Endothelial cell of umbilical vein (primary cell): ENCODE measurements at regions not wholly inside any gene's neighbourhood (a gene's known extent, or its start where the extent isn't known, plus 50 kb on each side); places are given as distances from the start of the nearest gene placed in this dataset.

ENCODE experiments used
- BruUV-seq: library from RNA; stranded (reverse); fragments of 400-500 nt; replicated peaks from 2 replicates; lab custom pipeline; 2021; lab: Mats Ljungman, UMichigan
- CTCF ChIA-PET: fragments of 300-600, 350-600 bp; sonication (Branson Sonifier 250); formaldehyde crosslinking; loops from one replicate; lab custom pipeline; 2021; ENCODE audit warnings: antibody characterized with exemption, inconsistent platforms; lab: Charles Lee
- POLR2A ChIA-PET: fragments of 300-600, 350-600 bp; sonication (Branson Sonifier 250); formaldehyde crosslinking; loops from one replicate; lab custom pipeline; 2021; ENCODE audit warnings: antibody characterized with exemption, inconsistent platforms; lab: Charles Lee
- DNase-seq: peaks from one replicate; pipeline ENCODE4 v3.0.0-alpha.2; 2011; ENCODE audit warnings: low read depth, low spot score
- FAIRE-seq: peaks from 2 replicates; lab custom pipeline; 2011; peaks lifted over from hg19 to GRCh38; lab: Jason Lieb, UNC
- H2AFZ ChIP-seq: 2 replicates; pipeline ENCODE4 v1.6.0; 2012; ENCODE audit warnings: low read depth, low read length, control low read depth, inconsistent platforms
- H3K27ac ChIP-seq: 2 replicates; pipeline ENCODE4 v1.5.1; 2011; ENCODE audit warnings: low read depth, mild to moderate bottlenecking, control low read depth, low read length, moderate library complexity; ENCODE audit not compliant: insufficient read depth
- H3K27me3 ChIP-seq, 2 experiments: 2 replicates each; pipeline versions ENCODE4 v1.6.0 to v1.6.1; 2011; ENCODE audit warnings: low read length in 2 of 2, mixed read lengths in 1 of 2; ENCODE audit not compliant: control insufficient read depth in 2 of 2, insufficient read depth in 2 of 2
- H3K36me3 ChIP-seq, 2 experiments: 2 replicates in 1 of 2; 3 replicates in 1 of 2; pipeline ENCODE4 v1.5.1; 2011; ENCODE audit warnings: low read length in 2 of 2, mild to moderate bottlenecking in 1 of 2, moderate library complexity in 1 of 2; ENCODE audit not compliant: control insufficient read depth in 2 of 2, insufficient read depth in 2 of 2; ENCODE audit errors: extremely low read depth in 1 of 2
- H3K4me1 ChIP-seq: 3 replicates; pipeline ENCODE4 v1.5.1; 2011; ENCODE audit warnings: mild to moderate bottlenecking, low read length; ENCODE audit not compliant: control insufficient read depth, insufficient read depth; ENCODE audit errors: extremely low read depth
- H3K4me2 ChIP-seq: 2 replicates; pipeline ENCODE4 v1.6.1; 2011; ENCODE audit warnings: low read length, control low read depth, mixed read lengths; ENCODE audit not compliant: insufficient read depth
- H3K4me3 ChIP-seq, 3 experiments: fragments of 200-600 bp in 1 of 3; sonication (generic), shearing (Covaris generic) in 1 of 3; replicated peaks in 1 of 3; 2 replicates each; pipeline ENCODE4 v1.5.1; 2011 to 2016; ENCODE audit warnings: control low read depth in 3 of 3, low read length in 3 of 3, mild to moderate bottlenecking in 2 of 3, inconsistent platforms in 1 of 3, low read depth in 1 of 3, moderate library complexity in 1 of 3; ENCODE audit not compliant: insufficient read depth in 1 of 3
- H3K79me2 ChIP-seq: 2 replicates; pipeline ENCODE4 v1.6.0; 2012; ENCODE audit warnings: low read length, inconsistent platforms; ENCODE audit not compliant: control insufficient read depth, insufficient read depth
- H3K9ac ChIP-seq: replicated peaks from 2 replicates; pipeline ENCODE3; 2011; ENCODE audit warnings: low read length, control low read depth; ENCODE audit not compliant: insufficient read depth; ENCODE audit errors: extremely low read depth
- H3K9me1 ChIP-seq: replicated peaks from 3 replicates; pipeline ENCODE4 v1.6.0; 2011; ENCODE audit warnings: mild to moderate bottlenecking, low read length; ENCODE audit not compliant: control insufficient read depth, insufficient read depth; ENCODE audit errors: extremely low read depth
- H3K9me3 ChIP-seq: replicated peaks from 2 replicates; pipeline ENCODE4 v1.5.1; 2012; ENCODE audit warnings: low read length, inconsistent platforms; ENCODE audit not compliant: control insufficient read depth, insufficient read depth
- H4K20me1 ChIP-seq: replicated peaks from 2 replicates; pipeline ENCODE3; 2011; ENCODE audit warnings: mild to moderate bottlenecking, low read length; ENCODE audit not compliant: control insufficient read depth, insufficient read depth; ENCODE audit errors: extremely low read depth
- CTCF ChIP-seq, 2 donors: IDR thresholded peaks; 1 replicate in 1 of 2; 2 replicates in 1 of 2; pipeline ENCODE4 v1.5.1; 2011; ENCODE audit warnings: low read length in 2 of 2, mild to moderate bottlenecking in 2 of 2, moderate library complexity in 2 of 2, control low read depth in 1 of 2, inconsistent platforms in 1 of 2, low read depth in 1 of 2; ENCODE audit not compliant: insufficient read depth in 1 of 2; ENCODE audit errors: extremely low read depth in 1 of 2
- EZH2 ChIP-seq: IDR thresholded peaks from 2 replicates; pipeline ENCODE4 v1.6.1; 2012; ENCODE audit warnings: borderline replicate concordance, low read depth, mild to moderate bottlenecking, moderate library complexity, low read length, inconsistent platforms; ENCODE audit not compliant: severe bottlenecking
- FOS ChIP-seq: IDR thresholded peaks from 2 replicates; pipeline ENCODE4 v1.6.1; 2011; ENCODE audit warnings: mild to moderate bottlenecking, low read length, moderate library complexity, borderline replicate concordance; ENCODE audit not compliant: insufficient read depth
- GATA2 ChIP-seq: IDR thresholded peaks from 2 replicates; pipeline ENCODE4 v1.7.0; 2011; ENCODE audit warnings: low read depth, mild to moderate bottlenecking, moderate library complexity, mixed read lengths, low read length; ENCODE audit not compliant: insufficient read length, insufficient read depth
- JUN ChIP-seq: IDR thresholded peaks from 2 replicates; pipeline ENCODE4 v1.6.1; 2011; ENCODE audit warnings: borderline replicate concordance, low read depth; ENCODE audit not compliant: insufficient read length, insufficient read depth
- MAX ChIP-seq: IDR thresholded peaks from 2 replicates; pipeline ENCODE4 v1.6.1; 2011; ENCODE audit not compliant: insufficient read depth, insufficient read length
- MYC ChIP-seq: IDR thresholded peaks from one replicate; pipeline ENCODE4 v1.6.1; 2011; ENCODE audit warnings: mild to moderate bottlenecking, low read depth, low read length
- POLR2A ChIP-seq: IDR thresholded peaks from 2 replicates; pipeline ENCODE4 v1.6.1; 2012; ENCODE audit warnings: low read depth, mild to moderate bottlenecking, control low read depth, low read length
- POLR2AphosphoS5 ChIP-seq: IDR thresholded peaks from 2 replicates; pipeline ENCODE4 v1.6.1; 2012; ENCODE audit warnings: low read depth, mild to moderate bottlenecking, control low read depth, low read length, moderate library complexity; ENCODE audit not compliant: insufficient read depth
- dilution Hi-C: fragments of 300-500 bp; cut with MboI; formaldehyde crosslinking; loops from one replicate; pipeline ENCODE4 v1.15.0; 2019; ENCODE audit warnings: low sequenced_read_pairs; ENCODE audit not compliant: extremely low pct_ligation_motif_present
- intact Hi-C: fragments of 100-400 bp; cut with micrococcal nuclease; formaldehyde crosslinking; loops from one replicate; pipeline ENCODE4 v1.10.0; 2022

- no peak for TF ChIP-seq GATA2
- TF ChIP-seq JUN = no peak
- no peak for TF ChIP-seq MAX
- TF ChIP-seq MYC = no peak
- no peak for TF ChIP-seq POLR2AphosphoS5
- no peak for TF ChIP-seq EZH2
- TF ChIP-seq FOS = no peak
- no peak for TF ChIP-seq POLR2A
- TF ChIP-seq CTCF (IDR thresholded peaks at IDR 0.05; ENCODE audit: extremely low read depth in 1 of 2, insufficient read depth in 1 of 2, low read depth in 1 of 2, low read length in 2 of 2) = no peak
- POLR2A ChIA-PET = no interaction called here
- intact Hi-C loops (no loop called here), dilution Hi-C loops (no loop called here)
- no peaks in the 10 kb centered on the region for H3K27me3 ChIP-seq
- CTCF ChIA-PET = no interaction called here
- H3K79me2 ChIP-seq = no peaks in the 10 kb centered on the region
- H3K4me3 ChIP-seq = no peak overlapping the region
- H3K9me3 ChIP-seq = no peaks in the 10 kb centered on the region
- H3K9ac ChIP-seq = no peak overlapping the region
- H4K20me1 ChIP-seq = no peaks in the 10 kb centered on the region
- H3K36me3 ChIP-seq = no peaks in the 10 kb centered on the region
- BruUV-seq = no TSS peak
- no peak for DNase-seq
- no peaks in the 10 kb centered on the region for H3K9me1 ChIP-seq
- no peaks in the 10 kb centered on the region for H3K4me1 ChIP-seq
- no peak overlapping the region for H3K27ac ChIP-seq
- FAIRE-seq = no peak
- H2AFZ ChIP-seq = no peak overlapping the region
- no peak overlapping the region for H3K4me2 ChIP-seq
Measured at GRCh38 chrX:128619490-128619889, 567.3 kb upstream of the ACTRT1 start.
